K562 (cell line): ENCODE measurements at regions not wholly inside any gene's neighbourhood (a gene's known extent, or its start where the extent isn't known, plus 50 kb on each side); places are given as distances from the start of the nearest gene placed in this dataset.

Source experiments
- ATAC-seq: fragments of 200-7000 bp; cut with Tn5 transposase; 3 replicates; pipeline ENCODE4 v1.9.1; 2020; ENCODE audit warnings: moderate library complexity
- BruUV-seq: library from RNA; stranded (reverse); fragments of 400-500 nt; replicated peaks from 2 replicates; lab custom pipeline; 2021; lab: Mats Ljungman, UMichigan
- CTCF ChIA-PET: fragments of 300-600 bp; formaldehyde crosslinking; extraction: SDS; loops from one replicate; lab custom pipeline; 2021; ENCODE audit warnings: low intra/inter-chr PET ratio; lab: Yijun Ruan, JAX
- POLR2A ChIA-PET: fragments of 300-600, 350-650 bp; sonication (Branson Sonifier 250); formaldehyde crosslinking; extraction: SDS; loops from one replicate; lab custom pipeline; 2021; ENCODE audit warnings: antibody characterized with exemption, inconsistent platforms; lab: Yijun Ruan, JAX
- DNase-seq, 4 experiments: peaks; one replicate each; pipeline versions ENCODE4 v3.0.0 to v3.0.0-alpha.2; 2011 to 2018; ENCODE audit warnings: low spot score in 3 of 4, mixed read lengths in 3 of 4; ENCODE audit errors: extremely low read depth in 1 of 4
- FAIRE-seq: peaks from 2 replicates; lab custom pipeline; 2011; peaks lifted over from hg19 to GRCh38; lab: Jason Lieb, UNC
- H2AFZ ChIP-seq: 2 replicates; pipeline ENCODE4 v1.6.0; 2011; ENCODE audit warnings: low read depth, low read length, control low read depth, inconsistent platforms
- H3K27ac ChIP-seq: fragments of 200-600 bp; 3 replicates; pipeline ENCODE4 v1.8.0; 2011; ENCODE audit warnings: low read depth, mild to moderate bottlenecking, control low read depth, inconsistent platforms, low read length, moderate library complexity, mixed read lengths; ENCODE audit errors: extremely low read depth
- H3K27me3 ChIP-seq, 2 experiments: fragments of 300-600 bp in 1 of 2; 2 replicates in 1 of 2; 3 replicates in 1 of 2; pipeline versions ENCODE4 v1.6.0 to v1.8.0; 2011; ENCODE audit warnings: inconsistent platforms in 2 of 2, low read length in 2 of 2, mild to moderate bottlenecking in 1 of 2, mixed read lengths in 1 of 2, moderate library complexity in 1 of 2; ENCODE audit not compliant: control insufficient read depth in 2 of 2, insufficient read depth in 2 of 2
- H3K36me3 ChIP-seq: fragments of 300-600 bp; 3 replicates; pipeline ENCODE4 v1.8.0; 2011; ENCODE audit warnings: mild to moderate bottlenecking, low read length, inconsistent platforms; ENCODE audit not compliant: control insufficient read depth, insufficient read depth
- H3K4me1 ChIP-seq, 2 experiments: fragments of 200-600 bp in 1 of 2; replicated peaks in 1 of 2; 2 replicates in 1 of 2; 3 replicates in 1 of 2; pipeline versions ENCODE4 v1.5.1 to v1.8.0; 2011; ENCODE audit warnings: inconsistent platforms in 2 of 2, low read length in 2 of 2, mild to moderate bottlenecking in 1 of 2, mixed read lengths in 1 of 2, moderate library complexity in 1 of 2; ENCODE audit not compliant: control insufficient read depth in 2 of 2, insufficient read depth in 2 of 2
- H3K4me2 ChIP-seq: 2 replicates; pipeline ENCODE4 v1.6.1; 2011; ENCODE audit warnings: low read length, control low read depth, inconsistent platforms, mixed read lengths; ENCODE audit not compliant: insufficient read depth
- H3K4me3 ChIP-seq: fragments of 200-600 bp; sonication (generic), shearing (Covaris generic); 2 replicates; pipeline ENCODE4 v1.5.1; 2016; ENCODE audit warnings: control low read depth, inconsistent platforms
- H3K79me2 ChIP-seq: fragments of 200-600 bp; 3 replicates; pipeline ENCODE4 v1.8.0; 2011; ENCODE audit warnings: low read length, inconsistent platforms; ENCODE audit not compliant: control insufficient read depth, insufficient read depth
- H3K9ac ChIP-seq, 2 experiments: 2 replicates each; pipeline versions ENCODE4 v1.6.0 to v1.6.1; 2011; ENCODE audit warnings: low read depth in 2 of 2, low read length in 2 of 2, control low read depth in 1 of 2, inconsistent platforms in 1 of 2, mild to moderate bottlenecking in 1 of 2, mixed read lengths in 1 of 2; ENCODE audit not compliant: insufficient read depth in 1 of 2
- H3K9me1 ChIP-seq: one replicate; pipeline ENCODE4 v1.6.0; 2011; ENCODE audit warnings: inconsistent platforms, mild to moderate bottlenecking, low read length, moderate library complexity; ENCODE audit not compliant: control insufficient read depth, insufficient read depth
- H3K9me3 ChIP-seq: replicated peaks from 2 replicates; pipeline ENCODE4 v1.5.1; 2011; ENCODE audit warnings: low read depth, low read length, inconsistent platforms; ENCODE audit not compliant: control insufficient read depth, insufficient read depth
- H4K20me1 ChIP-seq: replicated peaks from 2 replicates; pipeline ENCODE4 v1.6.1; 2011; ENCODE audit warnings: low read length, inconsistent platforms, mixed read lengths; ENCODE audit not compliant: control insufficient read depth, insufficient read depth
- CHAMP1 ChIP-seq: fragments of 450-650 bp; IDR thresholded peaks from 2 replicates; pipeline ENCODE4 v1.6.1; 2016; ENCODE audit warnings: mild to moderate bottlenecking
- HNRNPUL1 ChIP-seq: fragments of 200-400 bp; formaldehyde crosslinking; IDR thresholded peaks from 2 replicates; pipeline ENCODE4 v1.6.1; 2017; ENCODE audit warnings: low read length
- TAF15 ChIP-seq: fragments of 200-400 bp; formaldehyde crosslinking; IDR thresholded peaks from 2 replicates; pipeline ENCODE4 v1.6.1; 2017; ENCODE audit warnings: mild to moderate bottlenecking, low read depth, low read length, moderate library complexity
- TEAD1 ChIP-seq, 2 experiments: fragments of 450-650 bp in 1 of 2; sonication (generic) in 1 of 2; formaldehyde crosslinking; IDR thresholded peaks; 2 replicates each; pipeline versions ENCODE4 v1.4.0 to v1.8.0; 2020 to 2022; ENCODE audit warnings: mild to moderate bottlenecking in 2 of 2, missing genetic modification reagents in 1 of 2
- ZBTB12 ChIP-seq: fragments of 250-450 bp; sonication (Bioruptor Pico); IDR thresholded peaks from 2 replicates; pipeline ENCODE4 v1.4.0; 2020
- ZBTB49 ChIP-seq: sonication (generic); formaldehyde crosslinking; IDR thresholded peaks from 2 replicates; pipeline ENCODE4 v1.8.0; 2022; ENCODE audit warnings: missing genetic modification reagents, mild to moderate bottlenecking, borderline replicate concordance
- ZNF740 ChIP-seq, 3 experiments: fragments of 200-800 bp in 1 of 3; sonication (Bioruptor generic) in 1 of 3; sonication (generic) in 1 of 3; formaldehyde crosslinking in 1 of 3; IDR thresholded peaks; 2 replicates each; pipeline versions ENCODE4 v1.6.1 to v1.8.0; 2016 to 2022; ENCODE audit warnings: mild to moderate bottlenecking in 2 of 3, missing compliant biosample characterization in 2 of 3, missing genetic modification characterization in 2 of 3, missing genetic modification reagents in 1 of 3
- WGBS: fragments of 100-300 bp; shearing (Covaris generic); methylation state at CpG from one replicate; pipeline ENCODE4 v1.1.6; 2016; ENCODE audit warnings: low coverage, mixed read lengths; ENCODE audit not compliant: insufficient coverage; ENCODE audit errors: missing lambda C conversion rate; 5-methylcytosine and 5-hydroxymethylcytosine counted together
- in situ Hi-C: fragments of 300-500 bp; cut with MboI; formaldehyde crosslinking; loops from 4 replicates; pipeline ENCODE4 v1.15.0; 2018; ENCODE audit warnings: inconsistent platforms, mixed read lengths
- intact Hi-C: fragments of 100-400 bp; cut with micrococcal nuclease; formaldehyde crosslinking; loops from 2 replicates; pipeline ENCODE4 v1.14.2; 2022
- TF ChIP-seq, protein P1 (sequence below): sonication (generic); formaldehyde crosslinking; IDR thresholded peaks from 2 replicates; pipeline ENCODE4 v1.8.1; 2023; ENCODE audit warnings: mild to moderate bottlenecking, missing genetic modification reagents

- FAIRE-seq, result no peak
- Histone ChIP-seq H3K79me2 (no peaks in the 10 kb centered on the region), H4K20me1 (no peaks in the 10 kb centered on the region), H3K4me2 (no peak overlapping the region), H3K9ac (no peak overlapping the region), H2AFZ (no peak overlapping the region), H3K9me1 (no peaks in the 10 kb centered on the region), H3K4me3 (no peak overlapping the region), H3K27me3 (no peaks in the 10 kb centered on the region), H3K27ac (no peak overlapping the region), H3K4me1 (no peaks in the 10 kb centered on the region), H3K9me3 (peaks cover 10% of the 10 kb centered on the region), H3K36me3 (no peaks in the 10 kb centered on the region)
- intact Hi-C loops (no loop called here), in situ Hi-C loops (no loop called here)
- POLR2A ChIA-PET, result interaction anchor here (0.5 kb wide), 1 partner anchor 63 kb away, joined by 3 read pairs; no protein-coding TSS in a partner anchor
- DNase-seq, result peak; percentile 44 to 74 (median 64)
- BruUV-seq, result no TSS peak
- CTCF ChIA-PET, result interaction anchor here (0.5 to 1.8 kb wide), 5 partner anchors 90 to 417 kb away, joined by 3 to 19 read pairs (median 4); no protein-coding TSS in a partner anchor
- ATAC-seq, result peak; percentile 87
- 75% methylated on average over 8 of the region's 13 CpGs for WGBS
- TF ChIP-seq CHAMP1, result 0 out of 2 replicates have a peak, but pooled peaks have one; percentile 49
- TF ChIP-seq TAF15, result no peak
- no peak for TF ChIP-seq ZBTB12 (CRISPR knock-in tag)
- no peak for TF ChIP-seq ZNF740 (CRISPR knock-in tag; IDR thresholded peaks at IDR 0.05)
- TF ChIP-seq ZNF740 (tag; IDR thresholded peaks at IDR 0.05), result no peak
- TF ChIP-seq TEAD1 (CRISPR knock-in tag; IDR thresholded peaks at IDR 0.05), result no peak
- TF ChIP-seq, protein P1, sequence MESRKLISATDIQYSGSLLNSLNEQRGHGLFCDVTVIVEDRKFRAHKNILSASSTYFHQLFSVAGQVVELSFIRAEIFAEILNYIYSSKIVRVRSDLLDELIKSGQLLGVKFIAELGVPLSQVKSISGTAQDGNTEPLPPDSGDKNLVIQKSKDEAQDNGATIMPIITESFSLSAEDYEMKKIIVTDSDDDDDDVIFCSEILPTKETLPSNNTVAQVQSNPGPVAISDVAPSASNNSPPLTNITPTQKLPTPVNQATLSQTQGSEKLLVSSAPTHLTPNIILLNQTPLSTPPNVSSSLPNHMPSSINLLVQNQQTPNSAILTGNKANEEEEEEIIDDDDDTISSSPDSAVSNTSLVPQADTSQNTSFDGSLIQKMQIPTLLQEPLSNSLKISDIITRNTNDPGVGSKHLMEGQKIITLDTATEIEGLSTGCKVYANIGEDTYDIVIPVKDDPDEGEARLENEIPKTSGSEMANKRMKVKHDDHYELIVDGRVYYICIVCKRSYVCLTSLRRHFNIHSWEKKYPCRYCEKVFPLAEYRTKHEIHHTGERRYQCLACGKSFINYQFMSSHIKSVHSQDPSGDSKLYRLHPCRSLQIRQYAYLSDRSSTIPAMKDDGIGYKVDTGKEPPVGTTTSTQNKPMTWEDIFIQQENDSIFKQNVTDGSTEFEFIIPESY (CRISPR knock-in tag), result peak; percentile 96
- no peak for TF ChIP-seq HNRNPUL1
- no peak for TF ChIP-seq ZBTB49 (CRISPR knock-in tag)
Observed at GRCh38 chr14:106417224-106418049, 891.1 kb downstream of the TMEM121 start.
